ENCODE measurements at regions not wholly inside any gene's neighbourhood (a gene's known extent, or its start where the extent isn't known, plus 50 kb on each side); places are given as distances from the start of the nearest gene placed in this dataset.

- no peak for TF ChIP-seq POLR2A (IDR thresholded peaks at IDR 0.05)
- TF ChIP-seq CTCF (IDR thresholded peaks at IDR 0.05) = no peak
- TF ChIP-seq EP300 (IDR thresholded peaks at IDR 0.05) = no peak
These were observed 306.1 kb downstream of the QKI start for GRCh38 chr6:163720460-163721235.
